SK-N-DZ (cell line): ENCODE measurements at regions not wholly inside any gene's neighbourhood (a gene's known extent, or its start where the extent isn't known, plus 50 kb on each side); places are given as distances from the start of the nearest gene placed in this dataset.

Experiments used
- DNase-seq: peaks from one replicate; pipeline ENCODE4 v3.0.0-alpha.2; 2015; ENCODE audit warnings: low spot score

DNA sequence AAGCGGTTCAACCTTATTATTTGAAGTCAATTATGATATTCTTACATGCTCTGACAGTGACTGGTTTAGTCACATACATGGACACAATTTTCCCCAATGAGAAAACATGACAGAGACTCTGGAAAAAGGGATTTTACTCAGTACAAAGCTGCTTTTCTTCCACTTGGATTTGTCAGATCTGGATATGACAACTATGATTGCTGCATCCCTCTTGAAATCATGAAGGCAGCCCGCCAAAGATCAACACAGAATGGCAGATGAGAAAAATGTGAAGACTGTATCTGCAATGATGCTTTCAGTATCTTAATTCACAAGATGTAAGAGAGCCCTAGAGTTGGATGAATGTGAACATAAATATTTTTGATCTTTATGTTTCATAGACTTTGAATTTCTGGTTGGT lies 439.6 kb downstream of the CDH8 start:
- DNase-seq, result no peak

DNA sequence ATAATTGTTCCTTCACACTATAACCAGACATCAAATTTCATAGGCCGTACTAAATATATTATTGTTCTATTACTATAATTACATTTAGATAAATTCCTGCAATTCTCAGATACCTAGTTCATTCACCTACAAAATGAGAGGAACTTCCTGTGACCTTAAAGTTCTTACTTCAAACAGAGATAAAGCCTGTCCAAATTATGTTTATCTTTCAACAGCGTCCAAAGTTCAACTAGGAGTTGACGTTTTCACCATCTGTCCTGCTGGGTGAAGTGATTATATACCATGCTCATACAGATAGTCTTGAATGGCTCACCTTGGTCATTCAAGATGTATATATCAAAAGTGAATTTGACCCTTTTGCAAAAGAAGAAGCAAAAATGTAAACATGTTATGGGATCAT lies 440.6 kb downstream of the CDH8 start:
- DNase-seq, result no peak

DNA sequence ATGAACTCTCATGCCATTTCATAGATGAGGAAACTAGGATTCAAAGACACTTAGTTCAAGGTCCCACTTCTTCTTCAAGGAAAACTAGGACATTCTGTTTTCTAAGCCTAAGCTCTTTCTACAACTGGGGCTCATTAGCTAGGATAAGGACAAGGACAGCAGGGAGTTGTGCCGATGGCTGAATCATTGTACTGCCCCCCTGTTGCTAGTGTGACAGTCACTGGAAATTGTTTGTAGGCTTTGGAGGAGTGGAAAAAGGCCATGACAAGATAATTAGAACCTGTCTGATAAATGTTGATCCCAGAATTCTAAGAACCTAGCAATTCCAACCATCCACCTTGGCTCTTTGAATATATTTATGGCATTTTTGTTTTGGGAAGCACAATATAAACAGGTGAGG lies 445.7 kb downstream of the CDH8 start:
- no peak for DNase-seq

DNA sequence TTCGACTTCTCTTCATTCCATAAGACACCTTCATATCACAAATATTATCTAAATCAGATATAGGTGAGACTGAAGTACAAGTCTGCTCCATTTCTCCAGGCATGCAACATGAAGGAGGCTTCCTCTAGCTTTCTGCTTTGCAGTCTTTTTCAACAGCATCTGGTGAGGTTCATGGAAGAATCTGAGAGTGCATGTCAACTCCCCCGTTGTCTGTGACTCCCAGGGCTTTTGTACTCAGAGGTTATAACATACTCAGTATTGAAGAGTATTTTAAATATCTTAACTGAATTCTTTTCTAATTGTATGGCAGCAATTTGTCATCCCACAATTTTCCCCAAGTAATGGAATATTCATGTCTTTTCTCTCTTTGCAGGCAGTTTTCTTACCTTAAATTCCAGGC lies 448.7 kb downstream of the CDH8 start:
- DNase-seq, result no peak

DNA sequence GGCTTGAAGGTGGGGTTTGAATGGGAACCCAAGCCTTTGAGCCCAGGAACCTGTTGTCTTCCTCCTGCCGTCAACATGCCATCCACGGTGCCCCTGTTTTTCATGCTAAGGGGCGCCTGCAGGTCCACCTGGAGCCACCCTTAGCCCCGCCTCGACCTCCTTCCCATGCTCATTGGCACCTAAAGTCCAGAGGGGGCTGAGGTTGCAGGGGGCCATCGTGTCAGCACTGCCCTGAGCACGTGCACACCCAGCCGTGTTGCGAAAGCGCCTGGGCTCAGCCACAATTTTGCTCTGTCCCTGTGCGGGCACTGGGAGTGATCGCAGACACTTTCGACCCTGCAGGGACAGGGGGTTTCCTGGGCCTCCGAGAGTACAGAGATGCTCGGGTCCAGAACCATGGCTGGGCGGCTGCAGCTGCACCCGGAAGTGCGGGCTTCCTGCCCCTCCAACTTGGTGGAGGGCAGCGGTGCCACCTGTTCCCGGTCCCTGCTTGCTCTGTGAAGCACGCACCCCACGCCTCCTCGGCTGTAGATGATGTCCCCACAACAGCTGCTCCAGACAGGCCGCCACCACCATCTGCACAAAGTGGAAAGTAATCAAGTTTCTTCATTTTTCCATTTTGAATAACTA lies 454.7 kb downstream of the CDH8 start:
- no peak for DNase-seq

DNA sequence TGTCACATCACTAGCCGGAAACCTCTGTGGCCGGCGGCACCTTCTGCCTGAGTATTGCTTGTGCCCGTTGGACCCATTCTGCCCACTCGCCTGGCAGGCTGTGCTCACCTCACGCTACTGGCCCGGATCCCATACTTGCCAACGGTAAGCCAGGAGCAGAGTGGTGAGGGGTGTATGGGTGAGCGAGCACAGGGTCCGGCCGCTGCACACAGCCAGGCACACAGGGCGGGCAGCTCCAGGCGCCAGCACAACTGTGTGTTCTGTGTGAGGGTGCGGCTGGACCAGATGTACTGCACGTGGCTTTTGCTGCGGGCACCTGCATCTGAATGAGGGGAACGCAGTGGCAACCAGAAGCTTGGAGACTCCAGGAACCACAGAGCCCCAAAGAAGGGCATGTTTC lies 455.7 kb downstream of the CDH8 start:
- DNase-seq, result no peak

DNA sequence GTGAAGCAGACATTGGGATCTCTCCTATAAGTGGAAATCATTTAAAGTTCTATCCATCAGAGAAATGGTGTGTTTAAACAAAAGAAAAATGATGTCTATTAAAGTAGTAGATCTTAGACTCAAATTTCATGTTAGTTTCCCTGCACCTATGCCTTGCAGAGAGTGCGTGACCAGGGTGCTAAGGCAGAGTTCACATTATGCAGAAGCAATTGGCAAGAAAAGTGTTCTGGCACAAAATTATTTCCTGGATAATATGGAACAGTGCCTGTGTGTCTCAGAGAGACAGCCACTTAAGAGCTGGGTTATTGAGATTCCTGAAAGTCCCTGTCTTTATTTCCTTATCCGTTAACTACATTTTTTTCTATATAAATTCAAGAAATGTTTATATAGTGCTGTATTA lies 457.0 kb downstream of the CDH8 start:
- DNase-seq, result no peak

DNA sequence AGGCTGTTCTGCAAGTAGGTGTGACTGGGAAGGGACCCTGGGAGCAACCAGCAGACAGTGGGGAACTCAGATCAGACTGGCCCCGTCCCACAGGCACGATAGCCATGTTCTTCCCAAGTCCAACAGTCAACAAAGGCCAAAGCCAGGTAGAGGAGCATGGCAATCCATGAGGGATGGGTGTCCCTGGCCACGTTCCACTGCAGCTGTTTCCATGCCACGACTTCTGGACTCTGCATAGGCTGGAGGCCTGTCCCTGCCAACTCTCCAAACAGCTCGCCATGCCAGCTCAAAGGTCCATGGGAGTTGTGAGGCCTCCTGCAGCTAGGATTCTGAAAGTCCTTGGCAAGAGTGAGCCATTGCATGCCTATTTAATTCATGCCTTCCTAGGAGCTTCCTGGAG lies 459.8 kb downstream of the CDH8 start:
- no peak for DNase-seq

DNA sequence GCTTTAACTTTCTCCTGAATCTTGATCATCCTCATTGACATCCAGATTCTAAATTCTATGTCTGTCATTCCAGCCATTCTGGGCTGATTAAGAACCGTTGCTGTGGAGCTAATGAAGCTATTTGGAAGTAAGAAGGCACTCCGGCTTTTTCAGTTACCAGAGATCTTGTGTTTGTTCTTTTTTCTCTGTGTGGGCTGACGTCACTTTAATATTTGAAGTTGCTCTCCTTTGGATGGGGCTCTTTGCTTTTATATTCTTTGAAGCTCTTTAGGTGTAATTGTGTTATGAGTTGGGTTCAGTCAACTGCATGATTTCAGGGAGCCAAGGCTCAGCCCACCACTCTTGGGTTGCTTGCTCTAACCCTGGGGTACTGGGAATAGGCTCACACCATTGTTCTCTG lies 460.6 kb downstream of the CDH8 start:
- no peak for DNase-seq

DNA sequence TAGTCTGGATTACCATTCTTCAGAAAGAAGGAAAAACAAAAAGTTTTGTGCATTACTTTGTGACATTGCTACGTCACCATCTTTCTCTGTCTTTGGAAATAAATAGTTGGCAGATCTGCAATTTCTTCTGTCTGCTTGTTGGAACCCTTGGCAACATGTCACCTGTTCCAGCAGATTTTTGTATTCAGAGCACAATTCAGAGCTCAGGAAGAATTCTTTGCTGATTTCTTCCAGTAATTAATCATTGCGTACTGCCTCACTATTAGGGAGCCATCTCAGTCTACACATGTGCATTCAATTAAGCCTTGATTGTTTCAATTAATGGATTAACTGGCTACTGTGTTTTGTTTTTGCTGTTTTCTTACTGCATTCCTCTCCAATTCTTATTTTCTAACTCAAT lies 467.2 kb downstream of the CDH8 start:
- no peak for DNase-seq

DNA sequence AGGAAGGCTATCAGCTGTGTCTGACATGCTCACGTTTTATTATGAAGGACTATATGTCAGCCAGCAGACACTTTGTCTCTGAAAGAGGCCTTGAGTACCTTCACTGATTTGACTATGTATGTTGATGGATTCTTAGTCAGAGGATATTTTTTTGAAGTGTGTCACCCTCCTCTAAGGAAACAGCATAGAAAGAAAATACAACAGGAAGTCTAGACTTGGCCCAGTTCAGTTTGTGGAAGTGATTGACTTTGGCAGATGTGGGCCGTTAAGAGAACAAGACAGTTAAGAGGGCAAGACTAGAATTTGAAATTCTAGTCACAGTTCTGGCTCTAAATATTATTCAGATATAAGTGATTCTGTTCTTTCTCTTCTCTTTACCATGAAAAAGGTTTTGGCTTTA lies 471.5 kb downstream of the CDH8 start:
- DNase-seq, result no peak

DNA sequence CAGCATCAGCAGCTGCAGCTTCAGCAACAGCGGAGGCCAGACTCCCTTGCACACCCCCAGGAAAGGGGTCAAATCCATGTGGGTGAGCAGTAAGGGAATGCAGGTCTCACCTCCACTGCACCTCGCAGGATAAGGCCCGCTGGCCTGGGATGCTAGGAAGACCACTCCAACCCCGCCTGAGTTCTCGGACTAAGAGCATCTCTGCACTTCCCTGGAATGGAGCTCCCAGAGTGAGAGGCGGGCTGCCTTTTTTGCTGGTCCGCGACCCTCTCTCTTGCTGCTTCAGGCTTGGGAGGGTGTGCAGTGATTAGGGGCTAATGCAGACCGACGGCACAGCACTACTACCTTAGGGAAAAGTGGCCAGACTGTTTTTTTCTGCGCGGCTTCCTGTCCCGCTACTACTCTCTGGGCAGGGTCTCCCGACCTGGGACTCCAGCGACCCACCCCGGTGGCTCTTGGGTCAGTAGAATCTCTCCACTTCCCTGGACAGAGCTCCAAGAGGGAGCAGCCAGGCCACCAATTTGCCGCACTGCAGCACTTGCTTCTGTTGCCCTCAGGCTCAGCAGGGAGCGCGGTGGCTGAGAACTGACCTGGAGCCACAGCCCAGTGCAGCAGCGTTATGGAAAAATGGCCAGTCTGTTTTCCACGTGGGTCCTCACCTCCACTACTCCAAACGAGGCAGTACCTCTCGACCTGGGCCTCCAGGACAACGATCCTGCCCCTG lies 480.4 kb downstream of the CDH8 start:
- no peak for DNase-seq

DNA sequence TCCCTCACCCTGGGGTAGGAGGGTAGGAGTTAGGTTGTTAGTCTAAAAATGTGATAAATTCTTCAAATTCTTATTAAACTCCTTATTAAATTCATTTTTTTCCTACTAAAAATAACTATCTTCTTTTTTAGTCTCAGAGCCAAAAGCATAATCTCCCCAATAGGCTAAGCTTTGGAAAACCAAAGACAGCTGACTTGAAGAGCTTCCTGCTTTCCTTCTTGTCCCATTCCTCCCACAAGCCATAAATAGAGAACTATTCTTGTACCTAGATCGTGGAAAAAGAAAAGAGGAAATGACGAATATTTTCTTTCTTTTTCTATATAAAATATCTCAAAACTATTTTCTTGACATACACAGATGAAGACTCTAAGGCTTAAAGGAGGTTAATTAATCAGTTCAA lies 486.9 kb downstream of the CDH8 start:
- no peak for DNase-seq

DNA sequence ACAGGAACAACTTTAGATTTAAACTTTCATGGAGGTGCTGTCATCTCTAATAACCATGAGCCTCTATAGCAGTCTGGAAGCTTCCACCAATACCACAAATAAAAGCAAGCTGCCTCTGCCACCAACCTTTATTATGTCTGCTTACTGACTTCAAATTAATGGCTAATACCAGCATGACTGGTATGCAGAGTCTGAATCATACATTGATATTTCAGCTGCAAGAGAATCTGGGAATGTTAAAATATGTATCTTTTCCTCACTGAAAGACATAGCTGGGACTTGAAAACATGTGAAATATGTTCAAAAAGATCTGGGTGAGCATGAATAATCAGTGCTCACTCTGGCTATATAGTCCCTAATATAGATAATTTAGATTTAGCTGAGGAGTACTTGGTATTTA lies 488.6 kb downstream of the CDH8 start:
- no peak for DNase-seq

DNA sequence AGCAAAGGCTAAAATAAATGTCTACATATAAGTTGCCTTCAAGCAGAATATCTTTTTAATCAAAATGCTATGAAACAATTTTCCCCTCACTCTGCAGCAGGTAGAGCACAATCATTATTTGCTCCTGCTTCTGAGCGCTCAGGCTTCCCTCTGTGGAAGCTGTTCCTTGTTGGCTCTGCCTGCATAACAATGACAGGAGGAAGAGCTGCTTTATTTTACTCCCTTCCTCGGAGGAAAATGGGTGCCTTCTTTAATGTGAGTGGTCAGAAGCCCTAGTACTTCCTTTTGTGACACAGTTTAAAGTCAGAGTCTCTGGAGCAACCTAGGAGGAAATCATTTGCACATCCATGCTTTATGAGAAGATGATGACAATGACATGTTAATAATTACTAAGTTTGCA lies 492.1 kb downstream of the CDH8 start:
- DNase-seq, result no peak

DNA sequence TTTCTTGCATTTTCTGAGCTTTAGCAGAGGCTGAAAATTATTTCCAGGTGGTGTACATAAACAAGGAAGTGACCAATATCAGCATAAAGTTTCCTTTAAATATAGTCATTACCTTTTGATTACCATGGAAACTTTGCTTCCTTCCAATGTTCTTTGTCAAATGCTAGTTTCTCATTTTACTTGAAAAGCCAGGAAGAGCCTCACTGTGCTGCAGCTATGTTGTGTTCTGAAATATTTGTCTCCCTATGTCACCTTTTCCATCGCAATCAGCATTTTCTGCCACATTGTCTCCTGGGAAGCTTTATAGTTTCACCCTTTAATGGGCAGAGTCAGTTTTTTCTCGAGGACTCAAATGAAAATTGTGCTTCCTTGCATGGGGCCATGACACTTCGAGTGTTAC lies 496.0 kb downstream of the CDH8 start:
- no peak for DNase-seq

DNA sequence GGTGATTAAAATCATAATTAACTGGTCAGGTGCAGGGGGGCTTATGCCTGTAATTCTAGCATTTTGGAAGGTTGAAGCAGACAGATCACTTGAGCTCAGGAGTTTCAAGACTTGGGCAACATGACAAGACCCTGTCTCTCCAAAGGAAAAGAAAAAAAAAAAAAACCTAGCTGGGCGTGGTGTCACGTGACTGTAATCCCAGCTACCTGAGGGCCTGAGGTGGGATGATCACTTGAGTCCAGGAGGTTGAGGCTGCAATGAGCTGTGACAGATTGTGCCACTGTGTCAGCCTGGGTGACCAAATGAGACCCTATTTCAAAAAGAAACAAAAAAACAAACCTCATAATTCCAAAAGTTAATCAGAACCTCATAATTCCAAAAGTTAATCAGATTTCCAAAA lies 505.5 kb downstream of the CDH8 start:
- no peak for DNase-seq

DNA sequence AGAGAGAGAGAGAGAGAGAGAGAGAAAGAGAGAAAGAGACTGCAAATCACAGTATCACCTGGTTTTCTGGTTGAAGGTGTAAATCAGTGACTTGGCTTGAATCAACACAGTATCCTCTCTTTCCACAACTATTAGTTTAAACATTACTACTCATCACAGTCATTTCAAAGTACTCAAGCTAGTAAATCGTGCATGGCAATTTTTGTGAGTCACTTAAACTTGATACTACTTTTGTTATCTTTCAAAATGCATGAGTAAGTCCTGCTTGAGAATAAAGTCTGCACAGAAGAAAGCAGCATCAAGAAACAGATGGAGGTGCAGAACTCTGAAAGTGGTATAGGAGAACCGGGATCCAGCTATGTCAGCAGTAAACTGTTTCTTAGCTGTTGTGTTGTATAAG lies 535.4 kb downstream of the CDH8 start:
- no peak for DNase-seq

DNA sequence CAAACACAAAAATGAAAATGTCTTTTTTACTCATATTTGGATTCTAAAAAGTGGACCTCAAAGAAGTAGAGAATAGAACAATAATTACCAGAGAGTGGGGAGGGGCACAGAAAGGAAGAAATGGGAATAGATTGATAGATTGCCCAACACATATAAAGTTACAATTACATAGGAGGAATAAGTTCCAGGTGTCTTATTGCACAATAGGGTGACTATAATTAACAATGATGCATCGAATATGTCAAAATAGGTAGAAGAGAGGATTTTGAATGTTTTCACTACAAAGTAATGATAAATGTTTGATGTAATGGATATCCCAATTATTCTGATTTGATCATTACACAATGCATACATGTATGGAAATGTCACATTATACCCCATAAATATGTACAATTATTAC lies 556.0 kb downstream of the CDH8 start:
- no peak for DNase-seq

DNA sequence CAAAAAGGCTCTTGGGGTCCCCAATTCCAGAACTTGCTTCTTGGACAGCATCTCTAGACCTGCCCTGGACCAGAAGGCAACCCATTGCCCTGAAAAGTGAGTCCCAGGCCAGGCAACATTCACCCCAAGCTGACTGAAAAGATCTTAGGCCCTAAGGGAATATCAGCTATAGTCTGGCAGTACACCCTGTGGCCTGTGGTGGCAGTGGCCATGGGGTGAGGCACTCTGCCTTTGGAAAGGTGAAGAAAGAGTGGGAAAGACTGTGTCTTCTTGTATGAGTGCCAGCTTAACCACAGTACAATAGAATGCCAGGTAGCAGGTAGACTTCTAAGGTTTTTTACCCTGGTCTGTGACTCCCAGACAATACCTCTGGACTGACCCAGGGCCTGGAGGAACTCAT lies 564.5 kb downstream of the CDH8 start:
- no peak for DNase-seq

DNA sequence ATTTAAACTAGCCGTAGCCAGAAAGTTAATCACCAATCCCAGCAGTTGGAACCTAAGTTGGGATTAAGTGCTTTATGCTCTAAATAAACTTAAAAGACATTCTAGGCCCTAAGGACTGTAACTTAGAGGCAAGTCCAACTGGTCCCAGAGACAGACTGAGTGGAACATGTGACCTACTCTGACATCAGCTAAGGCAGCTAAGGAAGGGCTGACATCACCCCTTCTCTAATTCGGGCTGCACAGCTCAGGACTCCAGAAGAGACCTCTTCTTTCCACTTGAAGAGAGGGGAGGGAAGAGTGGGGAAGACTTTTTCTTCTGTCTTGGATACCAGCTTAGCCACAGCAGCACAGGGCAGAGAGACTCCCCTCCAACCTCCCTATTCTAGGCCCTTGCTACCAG lies 565.2 kb downstream of the CDH8 start:
- no peak for DNase-seq

DNA sequence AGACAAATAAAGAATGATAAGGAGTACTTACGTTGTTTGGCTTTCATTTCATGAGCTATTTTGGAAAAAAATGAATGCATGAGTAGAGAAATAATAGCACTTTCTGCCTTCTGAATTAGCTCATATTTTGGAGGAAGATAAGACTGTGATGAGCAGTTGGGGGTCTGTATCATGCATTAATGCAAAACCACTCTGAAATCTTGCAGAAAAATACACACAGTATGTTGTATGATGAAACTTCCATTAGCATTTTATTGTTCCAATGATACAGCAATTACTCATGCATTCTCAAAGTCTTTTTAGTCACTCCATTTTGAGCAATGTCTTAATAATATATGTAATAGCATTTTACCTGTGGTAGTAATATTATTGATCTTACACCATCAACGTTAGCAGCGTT lies 571.0 kb downstream of the CDH8 start:
- DNase-seq, result no peak

DNA sequence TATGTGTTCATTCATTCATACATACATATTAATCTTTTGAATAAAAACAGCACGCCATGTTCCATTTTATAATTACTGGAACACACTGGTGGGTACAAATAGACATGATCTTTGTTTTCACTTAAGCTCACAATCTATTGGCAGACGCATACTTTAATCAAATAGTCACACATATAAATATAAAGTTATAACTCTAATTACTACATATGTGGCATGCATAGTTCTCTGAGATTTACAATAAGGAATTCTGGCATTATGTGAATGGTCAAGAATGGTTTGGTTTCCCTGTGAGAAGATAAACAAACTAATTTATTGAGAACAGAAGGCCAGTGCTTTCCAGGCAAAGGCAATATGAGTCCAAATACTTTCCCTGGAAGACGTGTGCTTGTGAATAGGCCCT lies 576.2 kb downstream of the CDH8 start:
- DNase-seq, result no peak

DNA sequence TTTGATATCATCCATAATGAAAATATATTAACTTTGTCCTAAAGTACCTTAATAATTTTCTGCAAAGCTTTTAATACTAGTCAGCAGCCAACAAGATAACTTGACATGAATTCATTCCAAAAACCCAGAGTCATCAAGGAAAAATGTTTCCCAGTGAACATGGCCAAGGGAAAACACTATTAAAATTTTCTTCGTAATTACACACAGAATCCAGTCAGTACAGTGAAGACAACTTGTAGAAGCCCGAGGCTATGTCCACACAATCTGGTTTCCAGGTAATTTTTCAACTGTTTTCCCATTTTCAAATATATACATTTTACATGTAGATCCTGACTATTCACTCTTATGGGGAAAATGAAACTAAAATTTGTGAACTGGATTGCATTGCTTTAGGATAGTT lies 600.9 kb downstream of the CDH8 start:
- no peak for DNase-seq
